Esophagus muscularis mucosa (tissue), 4 donors: ENCODE measurements at regions not wholly inside any gene's neighbourhood (a gene's known extent, or its start where the extent isn't known, plus 50 kb on each side); places are given as distances from the start of the nearest gene placed in this dataset.

Experiments
- DNase-seq: peaks from one replicate; pipeline ENCODE4 v3.0.0-alpha.2; 2017; ENCODE audit errors: extremely low spot score
- H3K27ac ChIP-seq, 4 donors: fragments of 200-600 bp; sonication (generic); replicated peaks in 1 of 4; 1 replicate in 3 of 4; 2 replicates in 1 of 4; pipeline ENCODE4 v1.5.1; 2016 to 2019; ENCODE audit warnings: mild to moderate bottlenecking in 1 of 4
- H3K27me3 ChIP-seq, 4 donors: fragments of 200-600 bp; sonication (generic); one replicate each; pipeline versions ENCODE4 v1.5.1 to v1.6.0; 2016 to 2019
- H3K36me3 ChIP-seq, 4 donors: fragments of 200-600 bp; sonication (generic); one replicate each; pipeline ENCODE4 v1.5.1; 2016 to 2019
- H3K4me1 ChIP-seq, 4 donors: fragments of 200-600 bp; sonication (generic); one replicate each; pipeline ENCODE4 v1.5.1; 2016 to 2019
- H3K4me3 ChIP-seq, 4 donors: fragments of 200-600 bp; sonication (generic); 1 replicate in 2 of 4; 2 replicates in 2 of 4; pipeline ENCODE4 v1.5.1; 2016 to 2019; ENCODE audit warnings: mild to moderate bottlenecking in 4 of 4, moderate library complexity in 1 of 4
- H3K9me3 ChIP-seq, 4 donors: fragments of 200-600 bp; sonication (generic); 1 replicate in 3 of 4; 2 replicates in 1 of 4; pipeline ENCODE4 v1.5.1; 2016 to 2019
- CTCF ChIP-seq, 3 experiments: fragments of 200-600 bp in 2 of 3; fragments of 450-650 bp in 1 of 3; sonication (generic) in 2 of 3; IDR thresholded peaks; one replicate each; pipeline ENCODE4 v1.5.1; 2017 to 2019; ENCODE audit warnings: antibody characterized with exemption in 3 of 3, mild to moderate bottlenecking in 2 of 3, moderate library complexity in 1 of 3
- EP300 ChIP-seq: sonication (generic); formaldehyde crosslinking; IDR thresholded peaks from one replicate; pipeline ENCODE4 v1.6.1; 2017; ENCODE audit warnings: antibody characterized with exemption
- POLR2A ChIP-seq: fragments of 450-650 bp; IDR thresholded peaks from one replicate; pipeline ENCODE4 v1.6.1; 2017; ENCODE audit warnings: antibody characterized with exemption, moderate library complexity, mild to moderate bottlenecking, low read depth
- POLR2AphosphoS5 ChIP-seq, 2 donors: sonication (generic); formaldehyde crosslinking; IDR thresholded peaks; one replicate each; pipeline ENCODE4 v1.6.1; 2017; ENCODE audit warnings: antibody characterized with exemption in 2 of 2
- WGBS: methylation state at CpG from one replicate; pipeline ENCODE4 v1.1.5; 2018; 5-methylcytosine and 5-hydroxymethylcytosine counted together
- intact Hi-C: fragments of 100-400 bp; cut with DNase I; formaldehyde crosslinking; loops from one replicate; pipeline ENCODE4 v1.15.1; 2023

GRCh38 chr10:8331387-8331786 lies 276.9 kb downstream of the GATA3 start:
- intact Hi-C loops, result no loop called here
- Histone ChIP-seq H3K27ac (no peak overlapping the region), H3K27me3 (peaks cover 0 to 65% (median 0%) of the 10 kb centered on the region in 4 donors), H3K4me1 (peaks cover 9 to 11% (median 10%) of the 10 kb centered on the region in 4 donors), H3K36me3 (no peaks in the 10 kb centered on the region), H3K4me3 (no peak overlapping the region), H3K9me3 (no peaks in the 10 kb centered on the region)
- no peak for DNase-seq
- TF ChIP-seq POLR2A (no peak), CTCF (IDR thresholded peaks at IDR 0.05) (no peak), POLR2AphosphoS5 (IDR thresholded peaks at IDR 0.05) (no peak), EP300 (no peak)
- WGBS, result 74% methylated on average over 14 of the region's 14 CpGs

- H3K4me3 ChIP-seq, result peak overlapping the region; percentile 34 to 52 (median 41)
- DNase-seq, result no peak
Measured at GRCh38 chr10:8331896-8332729, 277.6 kb downstream of the GATA3 start.

GRCh38 chr10:8332730-8333111 lies 278.2 kb downstream of the GATA3 start:
- Histone ChIP-seq H3K4me3 (peak overlapping the region; percentile 34 to 52 (median 41)), H3K27me3 (peaks cover 0 to 75% (median 0%) of the 10 kb centered on the region in 4 donors), H3K4me1 (peaks cover 9 to 11% (median 10%) of the 10 kb centered on the region in 4 donors), H3K36me3 (no peaks in the 10 kb centered on the region), H3K9me3 (no peaks in the 10 kb centered on the region), H3K27ac (no peak overlapping the region)
- intact Hi-C loops, result no loop called here
- WGBS, result under 1% methylated on average over 6 of the region's 6 CpGs
- no peak for TF ChIP-seq EP300
- TF ChIP-seq POLR2AphosphoS5 (IDR thresholded peaks at IDR 0.05), result no peak
- no peak for TF ChIP-seq POLR2A
- DNase-seq, result no peak

More at GRCh38 chr10:8331896-8332729, 277.6 kb downstream of the GATA3 start:
- TF ChIP-seq EP300 (no peak), POLR2AphosphoS5 (IDR thresholded peaks at IDR 0.05) (peak in 1 of 2 donors; percentile 33), CTCF (IDR thresholded peaks at IDR 0.05) (no peak)
- Histone ChIP-seq H3K27ac (no peak overlapping the region), H3K4me1 (peaks cover 9 to 11% (median 10%) of the 10 kb centered on the region in 4 donors), H3K9me3 (no peaks in the 10 kb centered on the region), H3K27me3 (peaks cover 0 to 71% (median 0%) of the 10 kb centered on the region in 4 donors), H3K36me3 (no peaks in the 10 kb centered on the region)
- 7% methylated on average over 21 of the region's 34 CpGs for WGBS
- intact Hi-C loops, result no loop called here

- no peak for DNase-seq
- Histone ChIP-seq H3K9me3 (no peaks in the 10 kb centered on the region), H3K36me3 (no peaks in the 10 kb centered on the region), H3K4me3 (no peak overlapping the region), H3K27ac (no peak overlapping the region), H3K27me3 (peaks cover 0 to 64% (median 0%) of the 10 kb centered on the region in 4 donors), H3K4me1 (peaks cover 9 to 11% (median 10%) of the 10 kb centered on the region in 4 donors)
- WGBS, result 87% methylated on average over 7 of the region's 7 CpGs
- TF ChIP-seq EP300 (no peak), POLR2AphosphoS5 (IDR thresholded peaks at IDR 0.05) (no peak), POLR2A (no peak), CTCF (IDR thresholded peaks at IDR 0.05) (no peak)
- intact Hi-C loops, result no loop called here
Measured at GRCh38 chr10:8334631-8335030, 280.1 kb downstream of the GATA3 start.

GRCh38 chr10:8336629-8337331 lies 282.3 kb downstream of the GATA3 start:
- no peaks in the 10 kb centered on the region for H3K36me3 ChIP-seq
- WGBS, result 59% methylated on average over 19 of the region's 19 CpGs
- no peak overlapping the region for H3K4me3 ChIP-seq
- H3K4me1 ChIP-seq, result peaks cover 9 to 11% (median 10%) of the 10 kb centered on the region in 4 donors
- peaks cover 0 to 45% (median 0%) of the 10 kb centered on the region in 4 donors for H3K27me3 ChIP-seq
- intact Hi-C loops, result no loop called here
- TF ChIP-seq POLR2AphosphoS5 (IDR thresholded peaks at IDR 0.05), result no peak
- TF ChIP-seq POLR2A, result no peak
- no peak for TF ChIP-seq EP300
- no peak for TF ChIP-seq CTCF (IDR thresholded peaks at IDR 0.05)
- no peak for DNase-seq
- no peaks in the 10 kb centered on the region for H3K9me3 ChIP-seq
- no peak overlapping the region for H3K27ac ChIP-seq
